ENCODE measurements at regions not wholly inside any gene's neighbourhood (a gene's known extent, or its start where the extent isn't known, plus 50 kb on each side); places are given as distances from the start of the nearest gene placed in this dataset.

DNA sequence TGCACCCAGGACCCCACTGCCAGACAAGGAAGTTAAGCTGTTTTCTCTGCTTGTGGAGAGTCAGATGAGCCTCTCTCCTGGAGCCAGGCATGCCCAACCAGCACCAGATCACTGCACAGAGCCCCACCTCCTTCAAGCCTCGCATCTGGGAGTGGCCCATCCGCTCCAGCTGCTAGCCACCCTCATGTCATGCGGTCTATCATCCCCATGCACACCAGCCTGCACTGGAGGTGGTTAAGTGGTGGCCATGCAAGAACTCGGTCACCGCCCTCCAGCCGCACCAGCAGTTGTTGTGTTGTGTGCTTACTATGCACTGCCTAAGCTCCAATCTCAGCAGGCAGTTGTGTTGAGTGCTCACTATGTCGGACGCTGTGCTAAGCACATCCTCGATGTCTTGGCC, 177.9 kb upstream of the SLC14A2 start:
- TF ChIP-seq, protein P1, sequence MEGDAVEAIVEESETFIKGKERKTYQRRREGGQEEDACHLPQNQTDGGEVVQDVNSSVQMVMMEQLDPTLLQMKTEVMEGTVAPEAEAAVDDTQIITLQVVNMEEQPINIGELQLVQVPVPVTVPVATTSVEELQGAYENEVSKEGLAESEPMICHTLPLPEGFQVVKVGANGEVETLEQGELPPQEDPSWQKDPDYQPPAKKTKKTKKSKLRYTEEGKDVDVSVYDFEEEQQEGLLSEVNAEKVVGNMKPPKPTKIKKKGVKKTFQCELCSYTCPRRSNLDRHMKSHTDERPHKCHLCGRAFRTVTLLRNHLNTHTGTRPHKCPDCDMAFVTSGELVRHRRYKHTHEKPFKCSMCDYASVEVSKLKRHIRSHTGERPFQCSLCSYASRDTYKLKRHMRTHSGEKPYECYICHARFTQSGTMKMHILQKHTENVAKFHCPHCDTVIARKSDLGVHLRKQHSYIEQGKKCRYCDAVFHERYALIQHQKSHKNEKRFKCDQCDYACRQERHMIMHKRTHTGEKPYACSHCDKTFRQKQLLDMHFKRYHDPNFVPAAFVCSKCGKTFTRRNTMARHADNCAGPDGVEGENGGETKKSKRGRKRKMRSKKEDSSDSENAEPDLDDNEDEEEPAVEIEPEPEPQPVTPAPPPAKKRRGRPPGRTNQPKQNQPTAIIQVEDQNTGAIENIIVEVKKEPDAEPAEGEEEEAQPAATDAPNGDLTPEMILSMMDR (tag by site-specific recombination; IDR thresholded peaks at IDR 0.05), result no peak
- TF ChIP-seq, protein P2, sequence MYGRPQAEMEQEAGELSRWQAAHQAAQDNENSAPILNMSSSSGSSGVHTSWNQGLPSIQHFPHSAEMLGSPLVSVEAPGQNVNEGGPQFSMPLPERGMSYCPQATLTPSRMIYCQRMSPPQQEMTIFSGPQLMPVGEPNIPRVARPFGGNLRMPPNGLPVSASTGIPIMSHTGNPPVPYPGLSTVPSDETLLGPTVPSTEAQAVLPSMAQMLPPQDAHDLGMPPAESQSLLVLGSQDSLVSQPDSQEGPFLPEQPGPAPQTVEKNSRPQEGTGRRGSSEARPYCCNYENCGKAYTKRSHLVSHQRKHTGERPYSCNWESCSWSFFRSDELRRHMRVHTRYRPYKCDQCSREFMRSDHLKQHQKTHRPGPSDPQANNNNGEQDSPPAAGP (tag by site-specific recombination; IDR thresholded peaks at IDR 0.05), result no peak
- TF ChIP-seq ZNF155 (tag by site-specific recombination; IDR thresholded peaks at IDR 0.05) (no peak), ZNF112 (tag by site-specific recombination; IDR thresholded peaks at IDR 0.05) (no peak), ZNF121 (tag by site-specific recombination; IDR thresholded peaks at IDR 0.05) (no peak), ZNF248 (tag by site-specific recombination; IDR thresholded peaks at IDR 0.05) (no peak), ZNF184 (tag by site-specific recombination; IDR thresholded peaks at IDR 0.05) (no peak), KLF8 (tag by site-specific recombination; IDR thresholded peaks at IDR 0.05) (no peak)
- TF ChIP-seq, protein P3, sequence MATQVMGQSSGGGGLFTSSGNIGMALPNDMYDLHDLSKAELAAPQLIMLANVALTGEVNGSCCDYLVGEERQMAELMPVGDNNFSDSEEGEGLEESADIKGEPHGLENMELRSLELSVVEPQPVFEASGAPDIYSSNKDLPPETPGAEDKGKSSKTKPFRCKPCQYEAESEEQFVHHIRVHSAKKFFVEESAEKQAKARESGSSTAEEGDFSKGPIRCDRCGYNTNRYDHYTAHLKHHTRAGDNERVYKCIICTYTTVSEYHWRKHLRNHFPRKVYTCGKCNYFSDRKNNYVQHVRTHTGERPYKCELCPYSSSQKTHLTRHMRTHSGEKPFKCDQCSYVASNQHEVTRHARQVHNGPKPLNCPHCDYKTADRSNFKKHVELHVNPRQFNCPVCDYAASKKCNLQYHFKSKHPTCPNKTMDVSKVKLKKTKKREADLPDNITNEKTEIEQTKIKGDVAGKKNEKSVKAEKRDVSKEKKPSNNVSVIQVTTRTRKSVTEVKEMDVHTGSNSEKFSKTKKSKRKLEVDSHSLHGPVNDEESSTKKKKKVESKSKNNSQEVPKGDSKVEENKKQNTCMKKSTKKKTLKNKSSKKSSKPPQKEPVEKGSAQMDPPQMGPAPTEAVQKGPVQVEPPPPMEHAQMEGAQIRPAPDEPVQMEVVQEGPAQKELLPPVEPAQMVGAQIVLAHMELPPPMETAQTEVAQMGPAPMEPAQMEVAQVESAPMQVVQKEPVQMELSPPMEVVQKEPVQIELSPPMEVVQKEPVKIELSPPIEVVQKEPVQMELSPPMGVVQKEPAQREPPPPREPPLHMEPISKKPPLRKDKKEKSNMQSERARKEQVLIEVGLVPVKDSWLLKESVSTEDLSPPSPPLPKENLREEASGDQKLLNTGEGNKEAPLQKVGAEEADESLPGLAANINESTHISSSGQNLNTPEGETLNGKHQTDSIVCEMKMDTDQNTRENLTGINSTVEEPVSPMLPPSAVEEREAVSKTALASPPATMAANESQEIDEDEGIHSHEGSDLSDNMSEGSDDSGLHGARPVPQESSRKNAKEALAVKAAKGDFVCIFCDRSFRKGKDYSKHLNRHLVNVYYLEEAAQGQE (tag by site-specific recombination; IDR thresholded peaks at IDR 0.05), result no peak
- TF ChIP-seq, protein P4, sequence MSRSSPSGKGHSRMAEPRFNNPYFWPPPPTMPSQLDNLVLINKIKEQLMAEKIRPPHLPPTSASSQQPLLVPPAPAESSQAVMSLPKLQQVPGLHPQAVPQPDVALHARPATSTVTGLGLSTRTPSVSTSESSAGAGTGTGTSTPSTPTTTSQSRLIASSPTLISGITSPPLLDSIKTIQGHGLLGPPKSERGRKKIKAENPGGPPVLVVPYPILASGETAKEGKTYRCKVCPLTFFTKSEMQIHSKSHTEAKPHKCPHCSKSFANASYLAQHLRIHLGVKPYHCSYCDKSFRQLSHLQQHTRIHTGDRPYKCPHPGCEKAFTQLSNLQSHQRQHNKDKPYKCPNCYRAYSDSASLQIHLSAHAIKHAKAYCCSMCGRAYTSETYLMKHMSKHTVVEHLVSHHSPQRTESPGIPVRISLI (tag by site-specific recombination; IDR thresholded peaks at IDR 0.05), result no peak

All from HEK293 (cell line).